Parathyroid adenoma (tissue), 2 donors: ENCODE measurements at regions not wholly inside any gene's neighbourhood (a gene's known extent, or its start where the extent isn't known, plus 50 kb on each side); places are given as distances from the start of the nearest gene placed in this dataset.
A peak's percentile ranks its signal among the peaks of the same experiment; 100 is the strongest.

Source experiments
- H2AFZ ChIP-seq: fragments of 300-600 bp; sonication (generic); one replicate; pipeline ENCODE4 v1.7.0; 2017; ENCODE audit warnings: antibody characterized with exemption, mild to moderate bottlenecking
- H3K27ac ChIP-seq: fragments of 300-600 bp; sonication (generic); one replicate; pipeline ENCODE4 v1.7.0; 2017
- H3K27me3 ChIP-seq: fragments of 300-600 bp; sonication (generic); one replicate; pipeline ENCODE4 v1.7.0; 2017; ENCODE audit warnings: low read length; ENCODE audit not compliant: control insufficient read depth, insufficient read depth
- H3K36me3 ChIP-seq: fragments of 300-600 bp; sonication (generic); one replicate; pipeline ENCODE4 v1.7.0; 2017; ENCODE audit warnings: low read length; ENCODE audit not compliant: control insufficient read depth, insufficient read depth
- H3K4me1 ChIP-seq: fragments of 300-600 bp; sonication (generic); one replicate; pipeline ENCODE4 v1.7.0; 2017; ENCODE audit warnings: control low read depth
- H3K4me2 ChIP-seq: fragments of 300-600 bp; sonication (generic); one replicate; pipeline ENCODE4 v1.7.0; 2017; ENCODE audit warnings: low read length
- H3K4me3 ChIP-seq: fragments of 300-600 bp; sonication (generic); one replicate; pipeline ENCODE4 v1.7.0; 2017; ENCODE audit warnings: low read depth, low read length
- H3K79me2 ChIP-seq: fragments of 300-600 bp; sonication (generic); one replicate; pipeline ENCODE4 v1.7.0; 2017; ENCODE audit warnings: control low read depth
- H3K9ac ChIP-seq: fragments of 300-600 bp; sonication (generic); one replicate; pipeline ENCODE4 v1.7.0; 2017; ENCODE audit warnings: mild to moderate bottlenecking
- H3K9me3 ChIP-seq: fragments of 300-600 bp; sonication (generic); one replicate; pipeline ENCODE4 v1.7.0; 2017; ENCODE audit warnings: low read length; ENCODE audit not compliant: control insufficient read depth
- TF ChIP-seq, protein P1 (sequence below): fragments of 300-600 bp; sonication (generic); IDR thresholded peaks from one replicate; pipeline ENCODE4 v1.7.0; 2017; ENCODE audit warnings: antibody characterized with exemption, mild to moderate bottlenecking
- donor health status: primary hyperparathyroidism.

DNA sequence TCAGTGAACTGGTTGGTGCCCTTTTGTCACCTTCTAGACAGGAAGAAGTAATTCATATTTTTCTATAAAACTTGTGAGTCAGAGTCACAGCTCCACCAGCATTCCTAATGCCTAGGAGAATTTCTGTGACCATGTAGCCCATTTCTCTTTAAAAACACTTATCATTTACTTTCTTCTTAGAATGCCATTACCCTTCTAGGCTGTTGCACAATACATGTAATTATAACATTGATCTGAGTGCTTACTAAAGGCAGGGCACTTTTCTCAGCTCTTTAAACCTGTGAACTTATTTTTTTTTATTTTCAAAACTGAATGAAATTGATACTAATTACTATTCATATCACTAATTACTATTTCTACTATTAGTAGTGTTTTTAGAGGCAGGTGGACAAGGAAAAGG lies 373.7 kb downstream of the TLE4 start:
- H3K27ac ChIP-seq, result no peak overlapping the region
- no peaks in the 10 kb centered on the region for H3K79me2 ChIP-seq
- TF ChIP-seq, protein P1, sequence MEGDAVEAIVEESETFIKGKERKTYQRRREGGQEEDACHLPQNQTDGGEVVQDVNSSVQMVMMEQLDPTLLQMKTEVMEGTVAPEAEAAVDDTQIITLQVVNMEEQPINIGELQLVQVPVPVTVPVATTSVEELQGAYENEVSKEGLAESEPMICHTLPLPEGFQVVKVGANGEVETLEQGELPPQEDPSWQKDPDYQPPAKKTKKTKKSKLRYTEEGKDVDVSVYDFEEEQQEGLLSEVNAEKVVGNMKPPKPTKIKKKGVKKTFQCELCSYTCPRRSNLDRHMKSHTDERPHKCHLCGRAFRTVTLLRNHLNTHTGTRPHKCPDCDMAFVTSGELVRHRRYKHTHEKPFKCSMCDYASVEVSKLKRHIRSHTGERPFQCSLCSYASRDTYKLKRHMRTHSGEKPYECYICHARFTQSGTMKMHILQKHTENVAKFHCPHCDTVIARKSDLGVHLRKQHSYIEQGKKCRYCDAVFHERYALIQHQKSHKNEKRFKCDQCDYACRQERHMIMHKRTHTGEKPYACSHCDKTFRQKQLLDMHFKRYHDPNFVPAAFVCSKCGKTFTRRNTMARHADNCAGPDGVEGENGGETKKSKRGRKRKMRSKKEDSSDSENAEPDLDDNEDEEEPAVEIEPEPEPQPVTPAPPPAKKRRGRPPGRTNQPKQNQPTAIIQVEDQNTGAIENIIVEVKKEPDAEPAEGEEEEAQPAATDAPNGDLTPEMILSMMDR, result no peak
- H3K27me3 ChIP-seq, result no peaks in the 10 kb centered on the region
- H3K4me3 ChIP-seq, result no peak overlapping the region
- peaks cover 2% of the 10 kb centered on the region for H3K4me1 ChIP-seq
- H3K4me2 ChIP-seq, result no peak overlapping the region
- no peaks in the 10 kb centered on the region for H3K36me3 ChIP-seq
- no peak overlapping the region for H2AFZ ChIP-seq
- H3K9me3 ChIP-seq, result no peaks in the 10 kb centered on the region
- no peak overlapping the region for H3K9ac ChIP-seq

DNA sequence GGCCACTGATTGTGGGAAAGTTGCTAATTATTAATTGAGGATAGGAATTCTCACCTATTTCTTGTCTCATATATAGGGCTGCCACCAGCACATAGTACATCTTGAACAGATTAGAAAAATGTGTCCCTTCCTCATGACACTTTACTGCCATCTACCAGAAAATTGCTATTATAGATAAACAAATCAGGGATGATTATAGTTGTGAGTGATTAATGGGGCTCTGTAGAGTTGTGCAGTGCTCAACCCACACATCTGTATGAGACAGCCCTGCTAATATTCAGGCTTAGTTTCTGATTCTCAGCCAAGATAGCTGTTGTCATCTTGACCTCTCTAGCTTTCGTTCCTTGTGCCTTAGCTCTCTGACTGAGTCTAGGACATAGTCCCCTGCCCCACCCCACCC lies 373.3 kb downstream of the TLE4 start:
- TF ChIP-seq, protein P1, result no peak
- Histone ChIP-seq H2AFZ (no peak overlapping the region), H3K79me2 (no peaks in the 10 kb centered on the region), H3K36me3 (no peaks in the 10 kb centered on the region), H3K4me3 (no peak overlapping the region), H3K4me1 (peaks cover 2% of the 10 kb centered on the region), H3K9me3 (no peaks in the 10 kb centered on the region), H3K27ac (no peak overlapping the region), H3K4me2 (no peak overlapping the region), H3K9ac (no peak overlapping the region), H3K27me3 (no peaks in the 10 kb centered on the region)

DNA sequence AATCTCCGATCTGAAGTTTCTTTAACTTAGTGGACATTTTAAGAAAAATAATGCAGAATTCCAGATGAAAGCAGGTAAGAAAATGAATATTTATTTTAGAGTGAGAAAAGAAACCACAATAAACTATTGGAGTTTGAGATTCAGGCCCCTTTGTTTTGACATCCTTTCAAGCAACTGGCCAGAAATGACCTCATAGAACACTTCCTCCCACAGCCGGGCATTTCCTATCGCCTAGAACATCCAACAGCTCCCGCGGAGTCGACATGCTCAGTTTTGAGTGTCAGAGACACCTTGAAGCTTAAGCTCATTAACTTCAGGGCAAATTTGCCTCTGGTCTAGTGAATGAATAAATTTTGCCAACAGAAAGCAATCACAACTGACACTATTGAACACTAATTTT lies 369.2 kb downstream of the TLE4 start:
- H3K9me3 ChIP-seq, result no peaks in the 10 kb centered on the region
- no peaks in the 10 kb centered on the region for H3K36me3 ChIP-seq

DNA sequence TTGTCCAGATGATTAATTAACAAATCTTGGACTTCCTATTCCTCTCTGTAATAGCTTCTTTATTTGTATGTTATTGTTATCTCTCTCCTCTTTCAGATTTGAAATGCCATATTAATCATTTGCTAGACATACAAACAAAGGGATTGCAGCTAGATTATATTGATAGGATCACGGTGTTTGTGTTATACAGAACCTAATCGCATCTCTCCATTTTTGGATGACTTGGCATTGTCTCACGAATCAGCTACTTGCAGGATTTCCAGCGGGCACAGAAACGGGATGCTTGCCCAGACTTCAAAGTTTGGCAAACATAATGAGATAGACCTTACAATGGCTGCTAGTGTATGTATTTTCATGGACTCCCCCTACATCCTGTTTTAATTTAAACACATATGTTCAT lies 368.1 kb downstream of the TLE4 start:
- Histone ChIP-seq H3K4me2 (peak overlapping the region; percentile 61), H3K79me2 (no peaks in the 10 kb centered on the region), H3K9ac (no peak overlapping the region), H2AFZ (peak overlapping the region; percentile 50), H3K36me3 (no peaks in the 10 kb centered on the region), H3K27ac (no peak overlapping the region), H3K4me3 (no peak overlapping the region), H3K4me1 (peaks cover 2% of the 10 kb centered on the region), H3K27me3 (no peaks in the 10 kb centered on the region), H3K9me3 (no peaks in the 10 kb centered on the region)
- TF ChIP-seq, protein P1, result no peak

More for the DNA sequence above, 369.2 kb downstream of the TLE4 start:
- H3K27ac ChIP-seq, result no peak overlapping the region
- no peaks in the 10 kb centered on the region for H3K79me2 ChIP-seq
- H3K27me3 ChIP-seq, result no peaks in the 10 kb centered on the region
- H3K4me2 ChIP-seq, result no peak overlapping the region
- H3K4me1 ChIP-seq, result peaks cover 2% of the 10 kb centered on the region
- no peak overlapping the region for H2AFZ ChIP-seq
- no peak overlapping the region for H3K4me3 ChIP-seq
- TF ChIP-seq, protein P1, result no peak
- H3K9ac ChIP-seq, result no peak overlapping the region

DNA sequence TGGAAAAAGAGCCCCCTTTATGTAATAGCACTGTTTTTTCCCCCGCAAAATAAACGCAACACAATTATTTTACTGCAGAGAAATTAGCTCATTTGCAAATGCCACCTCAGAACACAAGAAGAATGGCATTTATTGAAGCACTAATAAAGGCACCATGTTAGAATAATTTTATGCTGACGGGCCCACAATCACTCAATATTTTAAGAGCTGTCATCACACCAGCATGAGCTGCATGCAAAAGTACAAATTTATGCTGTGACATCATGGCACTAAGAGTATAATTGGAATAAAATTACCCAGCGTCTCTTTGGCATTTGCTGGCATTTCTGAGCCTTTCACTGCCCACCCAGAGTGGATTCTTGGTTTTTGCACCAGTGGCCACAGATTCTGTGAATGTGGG lies 364.6 kb downstream of the TLE4 start:
- Histone ChIP-seq H3K9ac (no peak overlapping the region), H3K4me1 (peaks cover 2% of the 10 kb centered on the region), H3K27ac (no peak overlapping the region), H2AFZ (no peak overlapping the region), H3K4me3 (no peak overlapping the region), H3K9me3 (no peaks in the 10 kb centered on the region), H3K4me2 (no peak overlapping the region), H3K79me2 (no peaks in the 10 kb centered on the region), H3K27me3 (no peaks in the 10 kb centered on the region), H3K36me3 (no peaks in the 10 kb centered on the region)
- TF ChIP-seq, protein P1, result no peak
